DND-41 (cell line): ENCODE measurements at regions not wholly inside any gene's neighbourhood (a gene's known extent, or its start where the extent isn't known, plus 50 kb on each side); places are given as distances from the start of the nearest gene placed in this dataset.

Experiments
- ATAC-seq: fragments of 200-7000 bp; cut with Tn5 transposase; 3 replicates; pipeline ENCODE4 v1.9.1; 2021; ENCODE audit warnings: low read depth; ENCODE audit not compliant: insufficient read depth
- DNase-seq: peaks from one replicate; pipeline ENCODE4 v3.0.0-alpha.2; 2020
- H2AFZ ChIP-seq: 2 replicates; pipeline ENCODE4 v1.6.0; 2012; ENCODE audit warnings: low read depth, low read length
- H3K27ac ChIP-seq: 2 replicates; pipeline ENCODE4 v1.5.1; 2012; ENCODE audit warnings: low read length, inconsistent platforms
- H3K27me3 ChIP-seq: fragments of 200-600 bp; sonication (generic); 2 replicates; pipeline ENCODE4 v1.6.0; 2012; ENCODE audit warnings: low read length, mild to moderate bottlenecking, inconsistent platforms; ENCODE audit not compliant: insufficient read depth, poor library complexity
- H3K36me3 ChIP-seq: 2 replicates; pipeline ENCODE4 v1.5.1; 2012; ENCODE audit warnings: low read length, inconsistent platforms; ENCODE audit not compliant: insufficient read depth
- H3K4me1 ChIP-seq: 2 replicates; pipeline ENCODE4 v1.5.1; 2012; ENCODE audit warnings: mild to moderate bottlenecking, low read length; ENCODE audit not compliant: insufficient read depth
- H3K4me2 ChIP-seq: 2 replicates; pipeline ENCODE4 v1.6.0; 2012; ENCODE audit warnings: mild to moderate bottlenecking, moderate library complexity, low read length, inconsistent platforms; ENCODE audit not compliant: insufficient read depth
- H3K4me3 ChIP-seq, 2 experiments: fragments of 200-600 bp in 1 of 2; shearing (Covaris generic) in 1 of 2; 2 replicates each; pipeline ENCODE4 v1.5.1; 2012 to 2016; ENCODE audit warnings: inconsistent platforms in 2 of 2, low read length in 2 of 2, mild to moderate bottlenecking in 2 of 2, low read depth in 1 of 2, moderate library complexity in 1 of 2
- H3K79me2 ChIP-seq: 2 replicates; pipeline ENCODE4 v1.6.0; 2012; ENCODE audit warnings: low read length, inconsistent platforms; ENCODE audit not compliant: insufficient read depth
- H3K9ac ChIP-seq: 2 replicates; pipeline ENCODE4 v1.6.0; 2012; ENCODE audit warnings: low read depth, mild to moderate bottlenecking, inconsistent platforms, low read length, moderate library complexity
- H3K9me3 ChIP-seq: 2 replicates; pipeline ENCODE4 v1.5.1; 2012; ENCODE audit warnings: low read length, moderate library complexity, mild to moderate bottlenecking, inconsistent platforms; ENCODE audit not compliant: insufficient read depth, severe bottlenecking
- H4K20me1 ChIP-seq: 2 replicates; pipeline ENCODE4 v1.6.0; 2012; ENCODE audit warnings: low read length; ENCODE audit not compliant: insufficient read depth
- EZH2 ChIP-seq: IDR thresholded peaks from 3 replicates; pipeline ENCODE4 v1.6.1; 2012; ENCODE audit warnings: borderline replicate concordance, low read depth, mild to moderate bottlenecking, moderate library complexity, low read length, inconsistent platforms; ENCODE audit not compliant: severe bottlenecking
- TF ChIP-seq, protein P1 (sequence below): IDR thresholded peaks from 2 replicates; pipeline ENCODE4 v1.5.1; 2012; ENCODE audit warnings: borderline replicate concordance, low read length, moderate library complexity, mild to moderate bottlenecking; ENCODE audit not compliant: poor library complexity, severe bottlenecking; ENCODE audit errors: extremely low read depth

DNA sequence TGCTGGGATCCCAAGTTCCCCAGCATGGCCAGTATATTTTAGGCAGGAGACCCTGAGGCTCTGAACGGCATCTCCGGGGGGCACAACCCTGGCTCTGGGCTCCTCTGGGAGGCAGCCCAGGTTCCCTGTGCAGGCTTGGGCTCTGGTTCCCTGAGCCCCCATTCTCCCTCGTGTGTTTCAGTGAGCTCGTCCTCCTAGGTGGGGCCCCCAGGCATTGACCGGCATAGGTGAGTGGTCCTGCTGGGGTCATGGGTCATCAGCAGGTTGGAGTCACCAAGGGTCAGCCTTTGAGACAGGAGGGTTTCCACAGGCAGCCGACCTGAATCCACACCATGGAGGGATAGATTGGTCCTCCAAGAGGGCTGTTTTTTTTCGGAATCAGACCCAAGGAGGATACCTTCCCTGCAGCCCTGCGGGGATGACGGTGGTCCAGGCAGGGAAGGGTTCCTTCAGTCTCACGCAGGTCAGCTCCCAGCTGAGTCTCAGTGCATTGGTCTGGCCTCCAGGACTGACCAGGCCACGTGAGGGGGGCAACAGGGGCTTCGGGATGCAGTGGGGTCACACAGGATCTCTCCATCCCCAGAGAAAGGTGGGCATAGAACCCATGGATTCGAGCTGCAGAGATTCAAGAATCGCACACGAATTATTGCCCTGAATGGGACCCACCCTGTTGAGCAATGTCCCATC, 226.0 kb downstream of the SNRPN start:
- H2AFZ ChIP-seq: no peak overlapping the region
- no peak overlapping the region for H3K27ac ChIP-seq
- TF ChIP-seq, protein P1, sequence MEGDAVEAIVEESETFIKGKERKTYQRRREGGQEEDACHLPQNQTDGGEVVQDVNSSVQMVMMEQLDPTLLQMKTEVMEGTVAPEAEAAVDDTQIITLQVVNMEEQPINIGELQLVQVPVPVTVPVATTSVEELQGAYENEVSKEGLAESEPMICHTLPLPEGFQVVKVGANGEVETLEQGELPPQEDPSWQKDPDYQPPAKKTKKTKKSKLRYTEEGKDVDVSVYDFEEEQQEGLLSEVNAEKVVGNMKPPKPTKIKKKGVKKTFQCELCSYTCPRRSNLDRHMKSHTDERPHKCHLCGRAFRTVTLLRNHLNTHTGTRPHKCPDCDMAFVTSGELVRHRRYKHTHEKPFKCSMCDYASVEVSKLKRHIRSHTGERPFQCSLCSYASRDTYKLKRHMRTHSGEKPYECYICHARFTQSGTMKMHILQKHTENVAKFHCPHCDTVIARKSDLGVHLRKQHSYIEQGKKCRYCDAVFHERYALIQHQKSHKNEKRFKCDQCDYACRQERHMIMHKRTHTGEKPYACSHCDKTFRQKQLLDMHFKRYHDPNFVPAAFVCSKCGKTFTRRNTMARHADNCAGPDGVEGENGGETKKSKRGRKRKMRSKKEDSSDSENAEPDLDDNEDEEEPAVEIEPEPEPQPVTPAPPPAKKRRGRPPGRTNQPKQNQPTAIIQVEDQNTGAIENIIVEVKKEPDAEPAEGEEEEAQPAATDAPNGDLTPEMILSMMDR: no peak
- no peak for TF ChIP-seq EZH2
- no peak overlapping the region for H3K4me3 ChIP-seq
- no peaks in the 10 kb centered on the region for H3K36me3 ChIP-seq
- H3K4me1 ChIP-seq: no peaks in the 10 kb centered on the region
- no peak overlapping the region for H3K9ac ChIP-seq
- H3K27me3 ChIP-seq: no peaks in the 10 kb centered on the region
- H3K79me2 ChIP-seq: no peaks in the 10 kb centered on the region
- peaks cover 57% of the 10 kb centered on the region for H3K9me3 ChIP-seq
- ATAC-seq (no peak), DNase-seq (no peak)
- no peaks in the 10 kb centered on the region for H4K20me1 ChIP-seq
- no peak overlapping the region for H3K4me2 ChIP-seq

DNA sequence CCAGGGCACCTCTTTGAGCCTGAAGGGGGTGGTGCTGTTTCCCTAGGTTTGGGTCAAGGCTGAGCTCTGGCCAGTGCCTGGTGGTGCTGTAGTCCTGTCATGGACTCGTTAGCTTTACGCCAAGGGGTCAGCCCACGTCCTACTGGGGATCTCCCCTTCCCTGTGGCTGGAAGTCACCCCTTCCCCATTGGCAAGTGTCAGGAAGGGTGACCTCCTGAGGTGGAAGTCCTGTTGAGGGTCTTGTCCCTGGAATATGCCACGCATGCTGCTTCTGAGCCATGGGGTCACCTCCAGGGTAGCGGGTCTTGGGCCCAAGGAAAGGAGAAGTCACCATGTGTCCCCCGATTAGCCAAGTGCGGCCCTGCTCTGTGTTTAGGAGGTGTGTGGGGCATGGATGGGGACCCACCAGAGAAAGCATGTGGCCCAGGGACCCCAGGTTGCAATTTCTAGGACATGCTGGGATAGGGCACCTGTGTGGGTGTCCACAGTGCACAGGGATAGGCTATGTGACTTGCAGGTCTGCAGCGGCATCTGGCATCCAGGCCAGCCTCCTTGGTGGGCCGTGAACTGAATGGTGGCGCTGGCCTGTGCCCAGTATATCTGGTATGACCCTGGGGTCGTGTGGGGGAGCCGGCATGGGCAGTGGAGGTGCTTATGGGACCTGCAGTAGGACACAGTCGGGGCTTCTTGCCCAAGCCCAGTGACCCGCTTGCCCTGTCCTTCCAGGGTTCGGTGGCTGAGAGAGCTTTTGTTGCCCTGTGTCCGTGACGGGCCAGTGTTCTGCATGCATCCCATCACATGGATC, 226.7 kb downstream of the SNRPN start:
- peaks cover 56% of the 10 kb centered on the region for H3K9me3 ChIP-seq
- ATAC-seq (no peak), DNase-seq (no peak)
- no peaks in the 10 kb centered on the region for H3K27me3 ChIP-seq
- TF ChIP-seq EZH2: no peak
- TF ChIP-seq, protein P1: no peak
- no peaks in the 10 kb centered on the region for H3K79me2 ChIP-seq
- no peaks in the 10 kb centered on the region for H3K4me1 ChIP-seq
- H3K9ac ChIP-seq: no peak overlapping the region
- no peaks in the 10 kb centered on the region for H3K36me3 ChIP-seq
- no peaks in the 10 kb centered on the region for H4K20me1 ChIP-seq
- H3K4me2 ChIP-seq: no peak overlapping the region
- no peak overlapping the region for H3K27ac ChIP-seq
- H3K4me3 ChIP-seq: no peak overlapping the region
- no peak overlapping the region for H2AFZ ChIP-seq

DNA sequence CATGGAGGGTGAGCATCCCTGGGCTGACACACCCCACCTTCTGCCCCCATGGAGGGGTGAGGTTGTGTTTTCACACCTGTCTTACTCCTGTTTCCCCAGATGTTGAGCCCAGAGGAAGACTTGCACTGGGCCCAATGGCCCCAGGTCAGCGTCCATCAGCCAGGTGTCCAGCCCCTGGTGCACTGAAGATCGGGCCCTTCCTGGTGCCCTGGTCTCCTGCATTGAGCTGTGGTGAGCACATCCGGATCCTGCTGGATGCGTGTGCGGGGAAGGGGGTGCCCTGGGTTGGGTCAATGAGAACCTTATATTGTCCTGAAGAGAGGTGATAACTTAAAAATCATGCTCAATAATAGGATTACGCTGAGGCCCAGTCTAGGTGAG, 227.3 kb downstream of the SNRPN start:
- Histone ChIP-seq H3K4me3 (no peak overlapping the region), H4K20me1 (no peaks in the 10 kb centered on the region), H3K27me3 (no peaks in the 10 kb centered on the region), H3K4me2 (no peak overlapping the region), H3K4me1 (no peaks in the 10 kb centered on the region), H3K36me3 (no peaks in the 10 kb centered on the region), H3K9ac (no peak overlapping the region), H2AFZ (no peak overlapping the region), H3K9me3 (peaks cover 53% of the 10 kb centered on the region), H3K27ac (no peak overlapping the region), H3K79me2 (no peaks in the 10 kb centered on the region)
- no peak for DNase-seq
- TF ChIP-seq, protein P1: no peak
- no peak for TF ChIP-seq EZH2
- no peak for ATAC-seq
